Loucy (cell line): ENCODE measurements at regions not wholly inside any gene's neighbourhood (a gene's known extent, or its start where the extent isn't known, plus 50 kb on each side); places are given as distances from the start of the nearest gene placed in this dataset.

Experiments used
- EZH2phosphoT487 ChIP-seq: fragments of 200-600 bp; IDR thresholded peaks from 2 replicates; pipeline ENCODE4 v1.6.1; 2018; ENCODE audit warnings: antibody characterized with exemption, mild to moderate bottlenecking, moderate library complexity, borderline replicate concordance
- TF ChIP-seq, protein P1 (sequence below): fragments of 200-600 bp; sonication (generic); conservative IDR thresholded peaks from 2 replicates; pipeline ENCODE4 v1.5.1; 2014; ENCODE audit warnings: mild to moderate bottlenecking, antibody characterized with exemption, low read length

DNA sequence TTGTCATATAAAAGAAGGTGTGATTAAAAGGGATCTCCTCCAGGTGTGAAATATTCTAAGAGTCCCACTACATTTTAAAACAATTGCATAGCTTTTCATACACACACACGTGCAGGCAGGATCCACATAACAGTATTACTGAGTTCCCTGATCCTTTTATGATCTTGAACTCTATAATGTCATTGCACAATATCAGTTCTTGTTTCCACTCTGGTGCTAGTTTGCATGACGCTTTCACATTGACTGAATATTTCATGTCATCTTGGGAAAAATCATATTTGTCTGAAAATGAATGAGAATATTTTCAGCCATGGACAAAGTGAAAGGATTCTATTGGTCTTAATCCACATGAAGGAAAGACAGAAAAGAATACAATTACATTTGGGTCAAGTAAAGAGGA is 703.8 kb downstream of the CDH8 start:
- TF ChIP-seq, protein P1, sequence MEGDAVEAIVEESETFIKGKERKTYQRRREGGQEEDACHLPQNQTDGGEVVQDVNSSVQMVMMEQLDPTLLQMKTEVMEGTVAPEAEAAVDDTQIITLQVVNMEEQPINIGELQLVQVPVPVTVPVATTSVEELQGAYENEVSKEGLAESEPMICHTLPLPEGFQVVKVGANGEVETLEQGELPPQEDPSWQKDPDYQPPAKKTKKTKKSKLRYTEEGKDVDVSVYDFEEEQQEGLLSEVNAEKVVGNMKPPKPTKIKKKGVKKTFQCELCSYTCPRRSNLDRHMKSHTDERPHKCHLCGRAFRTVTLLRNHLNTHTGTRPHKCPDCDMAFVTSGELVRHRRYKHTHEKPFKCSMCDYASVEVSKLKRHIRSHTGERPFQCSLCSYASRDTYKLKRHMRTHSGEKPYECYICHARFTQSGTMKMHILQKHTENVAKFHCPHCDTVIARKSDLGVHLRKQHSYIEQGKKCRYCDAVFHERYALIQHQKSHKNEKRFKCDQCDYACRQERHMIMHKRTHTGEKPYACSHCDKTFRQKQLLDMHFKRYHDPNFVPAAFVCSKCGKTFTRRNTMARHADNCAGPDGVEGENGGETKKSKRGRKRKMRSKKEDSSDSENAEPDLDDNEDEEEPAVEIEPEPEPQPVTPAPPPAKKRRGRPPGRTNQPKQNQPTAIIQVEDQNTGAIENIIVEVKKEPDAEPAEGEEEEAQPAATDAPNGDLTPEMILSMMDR, result no peak
- no peak for TF ChIP-seq EZH2phosphoT487
